ENCODE measurements at regions not wholly inside any gene's neighbourhood (a gene's known extent, or its start where the extent isn't known, plus 50 kb on each side); places are given as distances from the start of the nearest gene placed in this dataset.
"Not testable (repeated sequence)": the region's sequence is repeated elsewhere in the genome, so short reads cannot be mapped to it uniquely, and the experiment has no call there.

DNA sequence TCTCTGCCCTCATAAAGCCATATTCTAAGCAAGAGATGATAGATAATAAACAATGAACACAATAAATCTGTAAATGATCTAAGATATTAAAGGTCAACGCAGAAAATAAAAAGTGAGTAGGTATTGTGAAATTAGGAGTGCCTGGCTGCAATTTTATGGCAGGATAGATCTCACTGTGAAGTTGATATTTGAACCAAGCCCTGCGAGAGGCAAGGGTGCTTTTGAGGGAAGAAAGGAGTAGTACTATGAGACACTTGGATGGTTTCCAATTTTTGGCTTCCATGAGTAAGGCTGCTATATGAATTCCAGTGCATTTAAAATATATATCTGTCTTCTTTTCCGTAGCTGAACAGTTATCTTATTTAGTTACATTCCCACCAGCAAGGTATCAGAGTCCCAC lies 720.0 kb upstream of the CNTN5 start:
- DNase-seq (ENCODE audit: low read depth, low spot score): no peak

DNA sequence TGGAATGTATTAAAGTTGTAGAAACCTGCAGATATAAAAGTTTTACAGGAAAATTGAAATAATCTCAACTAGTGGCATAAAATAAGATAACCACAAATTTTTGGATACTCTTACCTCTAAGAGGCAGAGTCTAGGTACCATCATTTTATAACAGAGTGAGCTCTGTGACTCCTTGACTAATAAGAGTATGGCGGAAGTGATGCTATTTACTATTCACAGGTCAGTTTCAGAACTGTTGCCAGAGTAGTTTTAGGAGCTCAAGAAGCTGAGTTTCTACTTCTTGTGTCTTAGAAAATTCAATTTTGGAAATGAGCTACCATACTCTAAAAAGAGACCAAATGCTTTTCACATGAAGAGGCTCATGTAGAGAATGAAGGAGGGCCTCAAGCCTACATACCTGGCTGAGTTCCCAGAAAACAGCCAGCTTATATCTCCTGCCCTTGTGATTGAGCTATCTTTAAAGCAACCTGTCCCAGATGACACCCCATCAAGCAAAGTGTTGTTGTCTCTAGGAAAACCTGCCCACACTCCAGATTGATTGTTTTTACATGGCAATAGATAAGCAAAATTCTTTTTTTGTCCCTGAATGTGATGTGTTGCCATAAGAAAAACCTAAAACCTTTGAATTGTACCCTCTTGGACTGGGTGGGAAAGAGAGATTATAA lies 712.8 kb upstream of the CNTN5 start:
- no peak for DNase-seq (ENCODE audit: low read depth, low spot score)

DNA sequence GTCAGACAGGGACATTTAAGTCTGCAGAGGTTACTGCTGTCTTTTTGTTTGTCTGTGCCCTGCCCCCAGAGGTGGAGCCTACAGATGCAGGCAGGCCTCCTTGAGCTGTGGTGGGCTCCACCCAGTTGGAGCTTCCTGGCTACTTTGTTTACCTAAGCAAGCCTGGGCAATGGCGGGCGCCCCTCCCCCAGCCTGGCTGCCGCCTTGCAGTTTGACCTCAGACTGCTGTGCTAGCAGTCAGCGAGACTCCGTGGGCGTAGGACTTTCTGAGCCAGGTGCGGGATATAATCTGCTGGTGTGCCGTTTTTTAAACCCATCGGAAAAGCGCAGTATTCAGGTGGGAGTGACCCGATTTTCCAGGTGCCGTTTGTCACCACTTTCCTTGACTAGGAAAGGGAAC lies 690.4 kb upstream of the CNTN5 start:
- not testable (repeated sequence) for DNase-seq (ENCODE audit: low read depth, low spot score)

DNA sequence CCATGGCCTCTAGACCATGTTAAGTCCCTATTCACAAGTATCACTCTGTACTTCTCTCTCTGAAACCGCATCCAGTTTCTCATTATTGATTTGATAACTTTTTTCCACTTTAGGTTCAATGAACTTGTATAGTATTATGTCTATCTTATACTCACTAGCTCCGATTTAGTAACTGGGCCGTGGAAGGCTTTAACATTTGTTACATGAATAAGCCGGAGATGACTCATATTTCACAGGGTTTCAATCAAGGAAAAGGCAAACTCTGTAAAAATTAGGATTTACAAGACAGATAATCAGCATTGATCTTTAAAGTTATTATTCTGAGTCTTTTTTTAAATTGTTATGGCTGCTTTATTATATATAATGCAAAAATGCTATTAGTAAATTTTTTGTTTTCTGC lies 662.2 kb upstream of the CNTN5 start:
- DNase-seq (ENCODE audit: low read depth, low spot score): no peak

DNA sequence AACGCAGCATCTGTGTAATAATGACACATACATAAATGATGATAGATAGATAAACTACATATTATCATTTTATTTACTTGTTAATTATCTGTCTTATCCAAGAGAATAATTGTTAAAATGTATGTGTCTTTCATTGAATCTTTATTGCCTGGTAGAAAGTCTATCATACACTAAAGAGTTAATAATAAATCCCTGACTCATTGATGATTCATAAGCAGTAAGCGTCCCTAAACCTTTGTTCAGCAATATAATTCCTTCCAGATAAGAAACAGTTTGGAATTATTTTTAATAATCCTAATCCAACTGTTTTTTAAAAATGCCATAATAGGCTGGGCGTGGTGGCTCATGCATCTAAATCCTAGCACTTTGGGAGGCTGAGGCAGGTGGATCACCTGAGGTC lies 655.6 kb upstream of the CNTN5 start:
- no peak for DNase-seq (ENCODE audit: low read depth, low spot score)

DNA sequence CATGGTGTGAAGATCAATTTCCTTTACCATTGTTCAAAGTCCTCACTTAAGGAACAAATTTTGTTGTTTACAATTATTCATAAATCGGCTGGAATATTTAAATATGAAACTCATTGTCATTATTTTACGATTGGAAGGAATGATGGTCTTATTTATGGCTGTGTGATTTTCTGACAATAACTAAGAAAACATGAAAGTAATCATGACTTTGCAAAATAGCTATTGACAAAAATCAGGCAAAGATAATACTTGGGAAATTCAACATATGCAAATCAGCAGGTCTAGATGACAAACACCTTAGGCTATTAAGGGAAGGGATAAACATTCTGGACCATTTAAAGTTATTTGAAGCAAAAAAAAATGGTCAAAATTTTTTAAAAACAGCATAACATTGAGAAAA lies 654.8 kb upstream of the CNTN5 start:
- no peak for DNase-seq (ENCODE audit: low read depth, low spot score)

DNA sequence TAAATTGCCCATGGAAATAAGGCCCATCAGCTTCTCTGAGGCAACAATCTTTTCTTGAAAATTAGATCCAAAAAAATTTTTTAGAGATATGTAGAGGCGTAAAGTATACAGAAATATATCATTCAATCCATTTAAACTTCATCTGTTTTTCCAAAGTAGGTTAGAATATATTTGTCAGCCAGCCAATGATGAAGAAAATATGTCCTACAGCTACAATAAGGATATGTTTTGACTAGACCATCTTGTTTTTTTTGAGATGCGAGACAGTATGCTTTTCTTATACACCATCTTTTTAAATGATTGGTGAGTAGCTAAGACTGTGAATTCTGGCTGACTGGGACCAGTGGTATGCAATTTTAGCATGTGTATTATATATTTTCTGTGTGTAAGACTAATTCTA lies 630.4 kb upstream of the CNTN5 start:
- no peak for DNase-seq (ENCODE audit: low read depth, low spot score)

DNA sequence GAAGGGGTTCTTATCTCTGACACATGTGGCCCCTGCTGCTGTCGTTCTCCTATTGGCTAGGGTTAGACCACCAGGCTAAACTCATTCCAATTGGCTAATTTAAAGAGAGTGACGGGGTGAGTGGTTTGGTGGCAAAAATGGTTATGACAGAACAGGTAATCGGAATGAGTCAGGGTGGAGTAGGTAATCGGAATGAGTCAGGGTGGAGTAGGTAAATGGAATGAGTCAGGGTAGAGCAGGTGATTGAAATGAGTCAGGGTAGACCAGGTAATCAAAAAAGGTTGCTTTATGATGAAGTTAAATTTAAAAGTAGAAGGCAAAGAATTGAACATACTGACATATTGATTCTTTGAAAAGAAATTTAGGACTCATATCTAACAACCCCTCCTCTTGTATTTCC lies 626.2 kb upstream of the CNTN5 start:
- not testable (repeated sequence) for DNase-seq (ENCODE audit: low read depth, low spot score)

DNA sequence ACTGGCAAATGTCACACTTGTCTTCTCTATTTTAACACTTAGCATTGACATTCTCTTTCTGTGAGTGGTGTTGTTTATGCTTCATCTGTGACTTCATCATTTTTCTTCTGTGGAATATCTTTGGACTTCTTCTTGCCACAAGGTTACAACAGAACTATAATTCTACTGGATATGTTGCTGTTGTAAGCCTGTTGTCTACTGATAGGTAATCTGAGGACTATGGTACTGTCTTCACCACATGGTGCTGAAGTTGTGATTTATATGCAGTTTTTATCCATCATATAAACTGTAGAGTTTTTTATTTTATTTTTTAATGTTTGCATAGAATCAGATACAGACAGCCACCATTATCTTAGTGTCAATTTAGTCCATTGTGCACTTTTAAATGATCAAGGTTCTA lies 622.2 kb upstream of the CNTN5 start:
- DNase-seq (ENCODE audit: low read depth, low spot score): no peak

DNA sequence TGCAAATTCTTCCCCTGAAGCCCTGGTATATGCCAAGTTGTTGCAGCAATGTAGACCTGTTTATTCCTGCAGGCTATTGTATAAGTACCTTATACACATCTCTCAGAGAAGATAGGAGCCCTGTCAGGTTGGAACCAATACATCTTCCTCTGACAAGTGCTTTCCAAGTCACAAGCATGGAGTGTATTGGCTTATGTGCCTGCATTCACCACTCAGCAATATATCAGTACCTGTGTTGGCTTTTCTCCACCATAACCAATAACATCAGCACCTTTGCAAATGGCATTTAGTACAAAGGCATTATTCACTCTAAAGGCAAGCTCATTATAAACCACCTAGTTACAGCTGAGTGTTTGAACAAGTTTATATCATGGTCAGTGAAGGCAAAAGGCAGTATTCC lies 611.7 kb upstream of the CNTN5 start:
- no peak for DNase-seq (ENCODE audit: low read depth, low spot score)

DNA sequence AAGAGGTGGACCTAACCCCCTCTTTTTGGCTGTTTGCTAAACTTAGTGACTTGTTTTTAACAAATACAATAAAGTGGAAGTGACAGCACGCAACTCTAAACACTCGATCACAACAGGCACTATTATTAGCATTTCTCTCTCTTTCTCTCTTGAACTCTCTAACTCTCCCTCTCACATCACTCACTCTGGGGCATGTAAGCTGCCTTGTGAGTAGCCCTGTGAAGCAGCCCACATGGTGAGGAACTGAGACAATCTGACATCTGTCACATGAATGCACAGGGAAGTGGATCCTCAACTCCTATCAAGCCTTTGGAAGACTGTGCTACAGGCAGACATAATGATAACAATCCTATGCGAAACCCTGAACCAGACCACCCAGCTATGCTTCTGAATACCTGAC lies 609.0 kb upstream of the CNTN5 start:
- no peak for DNase-seq (ENCODE audit: low read depth, low spot score)

DNA sequence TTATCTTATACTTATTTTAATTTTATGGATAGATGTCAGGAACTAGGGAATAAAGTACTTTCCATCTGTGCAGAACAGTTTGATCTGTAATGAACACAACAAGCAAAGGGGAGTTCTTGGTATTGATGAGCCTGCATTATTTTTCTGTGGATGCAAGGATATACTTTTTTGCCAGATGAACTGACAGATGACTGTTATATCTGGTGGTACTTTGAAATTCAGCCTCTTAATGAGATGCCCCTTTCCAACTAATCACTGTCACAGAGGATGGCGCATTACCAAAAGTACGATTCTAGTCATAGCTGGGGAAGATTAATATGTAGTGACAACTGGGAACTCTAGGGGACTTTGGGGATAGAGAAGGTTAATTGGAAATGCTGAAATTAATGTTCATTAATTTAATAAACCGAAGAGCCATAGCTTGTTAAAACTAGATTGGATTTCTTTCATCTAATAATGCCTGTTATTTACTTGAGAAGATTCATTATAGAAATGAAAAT lies 603.4 kb upstream of the CNTN5 start:
- no peak for DNase-seq (ENCODE audit: low read depth, low spot score)

DNA sequence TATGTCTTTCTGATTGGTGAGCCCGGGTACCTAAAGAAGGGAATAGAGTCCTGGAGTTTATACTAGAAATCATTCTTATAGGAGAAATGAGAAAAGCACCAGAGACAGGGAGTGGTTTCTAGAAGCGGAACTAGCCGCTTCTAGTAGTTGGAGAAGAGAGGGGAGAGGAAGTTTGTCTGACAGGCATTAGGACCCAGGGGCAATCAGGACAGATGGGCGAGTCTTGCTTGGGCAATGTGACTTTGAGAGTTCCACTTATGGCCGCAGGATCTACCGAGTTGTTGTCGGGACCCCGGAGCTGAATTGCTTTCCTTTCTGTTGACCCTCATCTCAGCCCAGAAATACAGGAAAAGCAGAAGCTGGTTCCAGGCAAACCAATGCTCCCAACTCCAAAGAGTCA lies 596.8 kb upstream of the CNTN5 start:
- no peak for DNase-seq (ENCODE audit: low read depth, low spot score)

DNA sequence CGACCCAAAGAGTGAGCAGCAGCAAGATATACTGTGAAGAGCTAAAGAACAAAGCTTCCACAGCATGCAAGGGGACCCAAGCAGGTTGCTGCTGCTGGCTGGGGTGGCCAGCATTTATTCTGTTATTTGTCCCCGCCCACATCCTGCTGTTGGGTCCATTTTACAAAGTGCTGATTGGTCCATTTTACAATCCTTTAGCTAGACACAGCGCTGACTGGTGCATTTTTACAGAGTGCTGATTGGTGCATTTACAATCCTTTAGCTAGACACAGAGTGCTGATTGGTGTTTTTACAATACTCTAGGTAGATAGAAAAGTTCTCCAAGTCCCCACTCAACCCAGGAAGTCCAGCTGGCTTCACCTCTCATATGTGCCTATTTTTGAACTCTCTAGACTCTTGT lies 596.0 kb upstream of the CNTN5 start:
- not testable (repeated sequence) for DNase-seq (ENCODE audit: low read depth, low spot score)

DNA sequence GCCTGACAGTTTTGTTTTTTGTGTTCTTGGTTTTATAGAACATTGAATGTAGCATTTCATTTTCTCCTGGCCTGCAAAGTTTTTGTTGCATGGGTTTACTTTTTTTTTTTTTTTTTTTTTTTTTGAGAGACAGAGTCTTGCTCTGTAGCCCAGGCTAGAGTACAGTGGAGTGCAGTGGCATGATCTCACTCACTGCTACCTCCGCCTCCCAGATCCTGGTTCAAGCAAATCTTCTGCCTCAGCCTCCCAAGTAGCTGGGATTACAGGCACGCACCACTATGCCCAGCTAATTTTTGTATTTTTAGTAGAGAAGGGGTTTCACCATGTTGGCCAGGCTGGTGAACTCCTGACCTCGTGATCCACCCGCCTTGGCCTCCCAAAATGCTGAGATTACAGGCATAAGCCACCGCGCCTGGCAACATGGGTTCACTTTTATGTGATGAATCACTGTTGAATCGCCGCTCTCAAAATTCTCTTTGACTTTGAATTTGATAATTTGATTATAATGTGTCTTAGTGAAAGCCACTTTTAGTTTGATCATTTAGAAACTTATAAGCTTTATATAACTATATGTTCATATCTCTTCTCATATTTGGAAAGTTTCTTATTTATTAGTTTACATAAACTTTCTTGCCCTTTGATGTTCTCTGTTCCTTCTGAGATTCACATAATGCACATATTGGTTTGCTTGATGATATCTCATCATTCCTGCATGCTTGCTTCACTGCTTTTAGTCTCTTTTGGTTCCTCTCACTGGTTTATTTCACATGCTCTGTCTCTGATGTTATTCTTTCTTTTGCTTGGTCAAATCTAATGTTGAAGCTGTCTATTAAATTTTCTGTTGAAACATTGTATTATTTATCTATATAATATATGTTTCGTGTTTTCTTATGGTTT lies 589.0 kb upstream of the CNTN5 start:
- DNase-seq (ENCODE audit: low read depth, low spot score): no peak

DNA sequence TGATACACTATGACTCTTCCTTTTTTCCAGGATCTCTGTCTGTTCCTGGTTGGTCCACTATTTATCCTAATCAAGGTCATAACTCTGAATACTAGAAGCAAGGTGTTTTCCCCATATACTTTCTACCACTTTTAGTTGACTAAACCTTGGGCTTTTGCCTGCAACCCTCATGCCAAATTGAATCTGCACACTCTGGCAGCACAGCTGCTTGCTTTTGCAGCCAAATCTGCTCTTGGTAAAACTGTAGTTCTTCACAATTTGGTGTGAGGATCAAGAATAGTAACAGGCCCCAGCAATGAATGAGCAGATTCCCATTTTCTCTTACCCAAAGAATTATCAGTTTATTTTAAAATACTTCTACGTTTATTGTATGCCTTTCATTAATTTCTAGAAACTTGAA lies 586.5 kb upstream of the CNTN5 start:
- no peak for DNase-seq (ENCODE audit: low read depth, low spot score)

DNA sequence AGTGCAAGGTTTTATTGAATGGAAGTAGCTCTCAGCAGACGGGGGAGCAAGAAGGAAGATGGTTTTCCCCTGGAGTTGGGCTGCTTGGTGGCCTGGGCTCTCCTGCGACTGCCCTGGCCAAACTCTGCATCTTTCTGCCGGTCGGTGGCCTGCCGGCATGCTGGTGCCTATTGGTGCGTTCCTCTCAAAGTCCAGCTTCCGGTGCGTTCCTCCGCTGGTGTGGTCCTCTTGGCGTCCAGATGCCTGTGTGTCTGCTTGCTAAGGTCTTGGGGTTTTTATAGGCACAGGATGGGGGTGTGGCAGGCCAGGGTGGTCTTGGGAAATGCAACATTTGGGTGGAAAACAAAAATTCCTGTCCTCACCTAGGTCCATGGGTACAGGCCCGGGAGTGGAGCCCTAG lies 567.4 kb upstream of the CNTN5 start:
- DNase-seq (ENCODE audit: low read depth, low spot score): no peak

DNA sequence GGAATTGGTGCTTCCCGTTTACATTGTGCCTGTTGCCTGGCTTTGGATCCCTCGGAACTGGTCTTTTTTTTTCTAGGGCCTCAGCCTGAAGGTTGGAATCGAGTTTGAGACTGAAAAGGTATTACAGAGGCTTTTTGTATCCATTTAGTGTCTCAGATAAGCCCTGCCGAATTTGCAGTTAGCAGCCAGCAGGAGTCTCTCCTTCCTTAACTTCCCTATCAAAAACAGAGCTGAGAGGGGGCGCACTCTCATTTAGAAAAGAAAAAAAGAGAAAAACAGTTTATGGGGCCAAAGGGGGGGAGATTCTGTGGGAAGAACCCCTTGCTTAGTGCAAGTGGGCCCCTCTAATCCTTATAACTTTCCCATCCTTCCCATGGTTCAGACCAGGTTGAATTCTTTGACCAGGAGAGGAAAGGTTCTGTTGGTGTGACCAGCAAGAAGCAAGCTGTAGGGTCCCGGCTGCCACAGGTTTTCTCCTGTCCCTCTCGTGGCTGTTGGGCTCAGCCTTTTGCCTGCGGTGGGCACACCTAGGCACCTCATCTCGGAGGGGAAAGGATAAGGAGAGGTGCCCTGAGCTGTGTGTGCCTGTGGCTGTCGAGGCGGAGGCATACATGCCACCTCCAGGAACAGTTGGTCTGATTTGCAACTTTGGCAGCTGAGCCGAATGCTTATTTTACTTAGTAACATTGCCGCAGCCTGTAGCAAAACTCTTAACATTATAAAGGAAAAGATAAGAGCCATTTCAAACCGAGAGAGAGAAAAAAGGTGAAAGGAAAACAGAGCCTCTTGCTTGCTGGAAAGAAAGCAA lies 565.0 kb upstream of the CNTN5 start:
- DNase-seq (ENCODE audit: low read depth, low spot score): no peak

DNA sequence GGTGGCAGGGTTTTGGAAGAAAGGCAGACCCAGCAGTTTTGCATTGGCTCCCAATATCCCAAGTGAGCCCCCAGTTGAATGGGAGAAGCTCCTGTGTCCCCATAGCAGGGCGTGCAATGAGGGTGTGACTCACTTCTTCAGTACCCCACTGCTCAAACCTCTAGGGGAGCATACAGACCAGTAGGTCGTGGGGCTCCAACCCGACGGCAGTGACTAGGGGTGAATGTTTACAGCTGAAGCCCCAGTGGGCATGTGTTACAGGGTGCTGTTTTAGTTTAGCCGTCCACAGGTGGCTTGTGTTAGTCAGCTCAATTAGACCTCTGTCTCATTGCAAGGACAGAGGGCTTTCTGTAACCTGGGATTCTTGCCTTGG lies 564.5 kb upstream of the CNTN5 start:
- no peak for DNase-seq (ENCODE audit: low read depth, low spot score)

DNA sequence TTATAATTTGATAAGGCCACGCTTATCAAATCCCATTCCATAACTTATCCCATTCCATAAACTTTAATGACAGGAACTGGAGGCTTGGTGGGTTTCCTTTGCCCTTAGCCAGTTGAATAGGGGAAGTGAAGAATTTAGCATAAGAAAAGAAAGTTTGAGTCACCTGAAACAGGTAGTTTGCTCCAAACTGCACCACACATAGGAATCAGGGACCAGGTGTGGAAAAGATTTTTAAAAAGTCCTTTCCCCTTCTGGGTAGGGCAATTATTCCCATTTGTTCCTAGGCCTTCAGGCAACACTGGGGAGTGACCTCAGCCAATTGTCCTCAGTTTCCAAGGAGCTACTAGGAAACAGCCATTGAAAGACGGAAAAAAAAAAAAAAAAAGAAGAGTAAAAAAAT lies 525.7 kb upstream of the CNTN5 start:
- no peak for DNase-seq (ENCODE audit: low read depth, low spot score)

DNA sequence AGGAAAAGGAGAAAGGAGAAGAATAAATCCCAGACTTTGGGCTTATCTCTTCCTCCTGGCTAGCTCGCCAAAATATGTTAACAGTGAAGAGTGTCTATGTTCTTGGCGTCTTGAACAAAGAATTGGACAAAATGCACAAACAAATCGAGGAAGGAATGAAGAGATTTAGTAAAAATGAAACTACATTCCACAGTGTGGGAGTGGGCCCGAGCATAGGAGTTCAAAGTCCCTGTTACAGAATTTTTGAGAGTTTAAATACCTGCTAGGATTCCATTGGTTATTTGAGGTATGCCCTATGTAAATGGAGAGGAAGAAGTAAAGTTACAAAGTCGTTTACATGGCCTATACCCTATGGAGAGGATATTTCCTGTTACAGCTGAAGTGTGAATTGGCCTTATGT lies 525.1 kb upstream of the CNTN5 start:
- no peak for DNase-seq (ENCODE audit: low read depth, low spot score)

DNA sequence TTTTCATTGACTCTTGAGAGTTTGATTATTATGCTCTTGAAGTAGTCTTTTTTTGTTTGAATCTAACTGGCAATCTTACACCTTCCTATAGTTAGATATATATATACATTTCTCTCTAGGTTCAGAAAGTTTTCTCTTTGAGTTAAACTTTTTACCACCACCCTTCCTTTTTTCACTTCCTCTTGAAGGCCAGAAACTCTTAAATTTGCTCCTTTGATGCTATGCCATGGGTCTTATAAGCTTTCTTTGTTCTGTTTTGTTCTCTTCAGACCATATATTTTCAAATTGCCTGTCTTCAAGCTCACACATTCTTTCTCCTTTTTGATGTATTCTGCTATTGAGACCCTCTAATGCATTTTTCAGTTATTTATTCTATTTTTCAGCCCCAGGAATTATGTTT lies 513.5 kb upstream of the CNTN5 start:
- no peak for DNase-seq (ENCODE audit: low read depth, low spot score)

All from smooth muscle cell of the brain vasculature (primary cell).